ENCODE measurements at regions not wholly inside any gene's neighbourhood (a gene's known extent, or its start where the extent isn't known, plus 50 kb on each side); places are given as distances from the start of the nearest gene placed in this dataset.

GRCh38 chr10:9757176-9757575, 1260.5 kb upstream of the CELF2 start:
- no peak for DNase-seq (ENCODE audit: low spot score)

DNA sequence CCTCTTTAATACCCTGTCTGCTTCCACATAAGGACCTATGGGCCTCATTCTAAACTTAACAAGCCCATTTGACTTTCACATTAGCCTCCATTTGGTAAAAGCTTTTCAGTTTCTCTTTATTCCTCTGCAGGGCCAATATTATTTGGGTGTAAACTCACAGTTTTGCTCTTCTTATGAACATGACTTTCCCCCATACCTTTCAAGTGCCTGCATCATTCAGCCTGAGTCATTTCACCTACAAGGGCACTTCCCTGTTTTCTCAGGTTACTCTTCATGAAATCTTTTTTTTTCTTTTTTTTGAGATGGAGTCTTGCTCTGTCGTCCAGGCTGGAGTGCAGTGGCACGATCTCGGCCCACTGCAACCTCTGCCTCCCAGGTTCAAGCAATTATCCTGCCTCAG, 1258.1 kb upstream of the CELF2 start:
- no peak for DNase-seq (ENCODE audit: low spot score)

- DNase-seq (ENCODE audit: low spot score): peak; percentile 9
These were observed 1254.6 kb upstream of the CELF2 start for GRCh38 chr10:9762966-9763656.

GRCh38 chr10:9766762-9767161, 1250.9 kb upstream of the CELF2 start:
- no peak for DNase-seq (ENCODE audit: low spot score)

- peak; percentile 3 for DNase-seq (ENCODE audit: low spot score)
These were observed 1236.0 kb upstream of the CELF2 start for GRCh38 chr10:9781666-9782065.

GRCh38 chr10:9786101-9786500, 1231.6 kb upstream of the CELF2 start:
- DNase-seq (ENCODE audit: low spot score): peak; percentile 3

DNA sequence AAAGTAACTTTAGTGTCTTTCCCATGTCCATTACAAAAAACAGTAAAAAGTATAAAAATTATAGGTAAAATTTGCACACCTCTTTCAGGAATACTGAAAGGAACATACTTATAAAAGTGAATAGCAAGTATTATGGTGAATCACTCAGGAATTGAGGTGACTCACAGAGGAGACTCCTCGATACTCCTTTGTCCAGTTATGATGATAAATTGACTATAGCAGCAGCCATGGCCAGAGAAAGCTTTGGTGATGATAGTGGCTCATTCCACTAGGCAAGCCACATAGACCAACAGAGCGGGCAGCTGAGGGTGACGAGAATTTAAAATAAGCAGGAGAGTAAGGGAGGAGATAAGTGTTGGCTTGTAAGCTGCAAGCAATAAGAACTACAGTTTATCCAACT, 1231.1 kb upstream of the CELF2 start:
- DNase-seq (ENCODE audit: low spot score): peak; percentile 3

DNA sequence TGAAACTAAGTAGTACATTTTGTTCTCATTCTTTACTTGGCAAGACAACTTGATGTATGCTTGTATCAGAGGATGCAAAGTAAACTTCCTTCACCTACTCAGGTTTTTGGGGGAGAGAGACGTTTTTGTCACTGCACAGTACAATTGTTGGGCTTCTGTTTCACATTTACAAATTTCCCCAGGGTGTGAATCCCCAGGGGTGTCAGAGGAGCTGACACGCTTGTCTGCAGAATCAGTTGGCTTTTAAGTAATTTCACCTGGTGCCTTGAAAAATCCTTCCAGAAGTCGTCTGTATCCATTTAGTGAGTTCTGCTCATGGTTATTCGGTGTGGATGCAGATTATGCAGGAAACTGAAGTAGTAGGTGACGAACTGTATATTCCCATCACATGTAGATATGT, 1227.7 kb upstream of the CELF2 start:
- DNase-seq (ENCODE audit: low spot score): no peak

- no peak for DNase-seq (ENCODE audit: low spot score)
These were observed 1225.5 kb upstream of the CELF2 start for GRCh38 chr10:9792181-9792580.

DNA sequence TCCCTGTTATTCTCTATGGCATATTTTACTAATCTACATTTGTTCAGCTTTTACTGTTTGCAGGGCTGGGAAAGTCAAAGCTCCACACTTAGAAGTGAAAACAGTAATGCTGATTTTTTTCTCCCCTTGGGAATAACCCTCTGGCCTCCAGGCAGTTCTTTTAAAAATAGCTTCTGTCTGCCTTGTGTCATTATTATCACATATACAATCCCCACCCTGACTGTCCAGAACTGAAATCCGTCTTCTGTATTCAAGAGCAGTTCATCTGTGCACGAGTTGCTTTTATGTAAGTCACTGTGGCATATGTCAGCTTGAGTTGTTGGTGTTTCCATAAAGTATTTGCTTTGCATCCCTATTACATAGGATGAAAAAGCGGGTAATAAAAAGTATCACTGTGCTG, 1221.1 kb upstream of the CELF2 start:
- no peak for DNase-seq (ENCODE audit: low spot score)

- DNase-seq (ENCODE audit: low spot score): no peak
These were observed 1217.7 kb upstream of the CELF2 start for GRCh38 chr10:9800011-9800410.

GRCh38 chr10:9800571-9800970, 1217.1 kb upstream of the CELF2 start:
- no peak for DNase-seq (ENCODE audit: low spot score)

DNA sequence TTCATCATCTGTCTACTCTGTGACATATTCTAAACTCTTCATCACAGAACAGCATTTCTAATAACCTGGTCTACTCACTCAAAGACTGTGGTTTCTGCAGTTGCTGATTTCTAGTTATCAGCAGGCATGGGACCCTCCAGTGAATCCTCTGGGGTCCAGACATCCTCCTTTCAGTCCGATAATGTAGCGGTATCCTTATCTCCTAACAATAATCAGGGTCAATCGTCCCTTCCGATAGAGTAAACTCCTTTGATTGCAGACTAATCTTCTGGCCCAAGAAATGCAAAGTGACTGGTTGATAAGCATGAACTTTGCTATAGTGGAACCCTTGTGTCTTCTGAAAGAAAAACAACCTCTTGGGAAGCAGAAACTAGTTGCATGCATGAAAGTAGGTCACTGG, 1209.8 kb upstream of the CELF2 start:
- no peak for DNase-seq (ENCODE audit: low spot score)

DNA sequence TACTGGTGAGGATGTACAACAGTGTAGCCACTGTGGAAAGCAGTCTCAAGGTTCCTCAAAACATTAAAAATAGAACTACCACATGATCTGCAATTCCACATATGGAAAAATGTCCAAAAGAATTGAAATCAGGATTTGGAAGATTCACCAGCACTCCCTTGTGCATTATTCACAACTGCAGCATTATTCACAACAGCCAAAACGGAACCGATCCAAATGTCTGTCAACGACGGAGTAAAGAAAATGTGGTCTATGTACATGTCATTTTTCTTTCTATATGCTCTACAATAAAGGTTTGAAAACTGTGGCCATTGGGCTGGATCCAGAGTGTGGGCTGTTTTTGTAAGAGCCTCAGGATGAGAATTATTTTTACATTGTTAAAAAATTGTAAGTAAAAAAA, 1206.1 kb upstream of the CELF2 start:
- DNase-seq (ENCODE audit: low spot score): no peak

- DNase-seq (ENCODE audit: low spot score): peak; percentile 14
These were observed 1203.3 kb upstream of the CELF2 start for GRCh38 chr10:9814285-9814864.

GRCh38 chr10:9819756-9820494, 1197.7 kb upstream of the CELF2 start:
- no peak for DNase-seq (ENCODE audit: low spot score)

DNA sequence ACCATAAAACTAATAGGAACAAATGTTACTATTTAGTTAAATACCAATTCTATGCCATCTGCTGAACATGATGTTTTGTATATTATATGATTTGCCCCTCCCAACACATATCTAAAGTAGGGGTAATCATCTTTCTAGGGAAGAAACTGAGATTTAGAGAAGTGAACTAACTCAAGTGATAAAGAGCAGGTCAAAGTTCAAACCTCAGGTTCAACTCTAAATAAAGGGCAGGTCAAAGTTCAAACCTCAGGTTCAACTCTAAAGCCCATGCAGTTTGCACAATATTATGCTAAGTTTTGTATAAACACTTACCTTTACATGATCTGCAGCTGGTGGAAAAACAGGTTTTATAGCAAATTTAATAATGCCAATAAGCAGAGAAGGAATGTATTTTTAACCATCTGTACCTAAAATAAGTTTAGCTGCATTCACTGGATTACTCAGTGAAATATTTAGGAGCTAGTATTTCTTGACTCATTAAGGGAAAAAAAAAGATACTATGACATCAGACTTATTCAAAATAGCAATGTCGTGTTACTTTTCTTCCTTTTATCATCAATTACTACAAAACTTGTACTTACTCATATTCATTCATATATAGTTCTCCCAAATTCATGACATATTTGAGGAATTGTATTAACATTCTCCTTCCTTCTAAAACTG, 1194.3 kb upstream of the CELF2 start:
- DNase-seq (ENCODE audit: low spot score): no peak

DNA sequence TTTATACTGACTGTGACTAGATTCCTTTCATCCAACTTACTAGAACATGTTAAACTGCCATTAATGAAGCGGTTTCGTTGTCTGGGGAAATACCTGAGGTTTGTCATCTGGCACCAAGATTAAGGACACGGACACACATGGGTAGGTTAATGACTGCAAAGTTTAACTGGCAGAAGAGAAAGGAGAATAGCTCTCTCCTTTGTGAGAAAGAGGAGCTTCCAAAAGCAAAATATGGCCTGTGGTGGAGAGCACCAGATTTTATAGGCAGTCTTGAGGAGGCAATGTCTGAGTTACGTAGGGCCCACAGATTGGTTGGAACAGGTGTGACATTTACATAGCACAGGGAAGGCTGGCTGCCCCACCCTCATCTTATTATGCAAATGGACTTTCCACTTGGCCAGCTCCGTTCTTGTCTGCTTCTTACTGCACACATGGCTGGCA, 1193.0 kb upstream of the CELF2 start:
- no peak for DNase-seq (ENCODE audit: low spot score)

- DNase-seq (ENCODE audit: low spot score): no peak
These were observed 1192.1 kb upstream of the CELF2 start for GRCh38 chr10:9825491-9826018.

GRCh38 chr10:9828110-9828509, 1189.6 kb upstream of the CELF2 start:
- DNase-seq (ENCODE audit: low spot score): no peak

DNA sequence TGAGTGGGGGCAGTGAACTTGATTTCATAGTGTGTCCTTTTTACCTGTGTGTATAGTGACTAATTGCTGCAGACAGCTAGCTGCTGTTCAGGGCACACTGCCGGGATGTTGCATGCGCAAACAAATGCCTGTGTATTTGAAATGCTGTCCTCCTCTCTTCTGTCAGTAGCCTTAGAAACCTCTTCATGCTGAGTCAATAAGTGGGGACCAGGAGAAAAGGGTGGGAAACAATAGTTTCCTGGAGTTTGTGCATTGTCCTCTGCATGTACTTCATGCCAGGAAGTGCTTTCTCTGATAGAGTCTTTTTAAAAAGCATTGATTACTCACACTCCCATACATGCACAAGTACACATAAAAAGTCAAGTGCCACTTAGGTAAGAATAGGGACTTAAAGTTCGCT, 1183.7 kb upstream of the CELF2 start:
- no peak for DNase-seq (ENCODE audit: low spot score)

GRCh38 chr10:9834434-9834833, 1183.2 kb upstream of the CELF2 start:
- no peak for DNase-seq (ENCODE audit: low spot score)

GRCh38 chr10:9845075-9845474, 1172.6 kb upstream of the CELF2 start:
- DNase-seq (ENCODE audit: low spot score): no peak
